ENCODE measurements at regions not wholly inside any gene's neighbourhood (a gene's known extent, or its start where the extent isn't known, plus 50 kb on each side); places are given as distances from the start of the nearest gene placed in this dataset.

GRCh38 chr10:33790521-33791271 lies 456.2 kb upstream of the NRP1 start:
- Mint-ChIP-seq H3K27ac (no peak overlapping the region), H3K4me3 (no peak overlapping the region), H3K36me3 (no peaks in the 10 kb centered on the region), H3K9me3 (peaks cover 0 to 14% (median 0%) of the 10 kb centered on the region in 7 donors), H3K4me1 (peaks cover 3% of the 10 kb centered on the region), H3K27me3 (ENCODE audit: low read depth in 3 of 3) (peaks cover 0 to 3% (median 0%) of the 10 kb centered on the region in 3 donors)
- Histone ChIP-seq H3K4me1 (ENCODE audit: control insufficient read depth in 1 of 2, insufficient read depth in 2 of 2, low read length in 2 of 2) (peaks cover 0 to 7% of the 10 kb centered on the region in 2 donors), H3K36me3 (replicated peaks in 1 of 2; ENCODE audit: control insufficient read depth in 1 of 2, insufficient read depth in 2 of 2, low read length in 2 of 2) (no peaks in the 10 kb centered on the region), H4K20me1 (ENCODE audit: insufficient read depth, low read length) (no peaks in the 10 kb centered on the region), H3K9me3 (replicated peaks in 1 of 2; ENCODE audit: control insufficient read depth in 1 of 2, insufficient read depth in 1 of 2, low read length in 2 of 2) (no peaks in the 10 kb centered on the region), H2AFZ (ENCODE audit: insufficient read depth, low read depth, low read length, poor library complexity, severe bottlenecking) (no peak overlapping the region), H3K27me3 (ENCODE audit: control insufficient read depth in 2 of 2, insufficient read depth in 2 of 2, low read length in 2 of 2) (no peaks in the 10 kb centered on the region), H3K9ac (ENCODE audit: insufficient read depth, low read length, poor library complexity, severe bottlenecking) (no peak overlapping the region), H3K79me2 (ENCODE audit: insufficient read depth, low read length) (no peaks in the 10 kb centered on the region), H3K4me2 (replicated peaks; ENCODE audit: extremely low read depth, low read length, poor library complexity, severe bottlenecking) (no peak overlapping the region), H3K27ac (ENCODE audit: low read depth in 1 of 2, low read length in 2 of 2) (no peak overlapping the region), H3K4me3 (replicated peaks in 1 of 3; ENCODE audit: low read depth in 2 of 3, low read length in 3 of 3) (no peak overlapping the region)
- no peak for TF ChIP-seq CTCF (IDR thresholded peaks at IDR 0.05)
- intact Hi-C loops (cut with micrococcal nuclease): no loop called here
- WGBS (ENCODE audit: insufficient coverage): 80% methylated on average over 5 of the region's 12 CpGs
- no peak for DNase-seq

DNA sequence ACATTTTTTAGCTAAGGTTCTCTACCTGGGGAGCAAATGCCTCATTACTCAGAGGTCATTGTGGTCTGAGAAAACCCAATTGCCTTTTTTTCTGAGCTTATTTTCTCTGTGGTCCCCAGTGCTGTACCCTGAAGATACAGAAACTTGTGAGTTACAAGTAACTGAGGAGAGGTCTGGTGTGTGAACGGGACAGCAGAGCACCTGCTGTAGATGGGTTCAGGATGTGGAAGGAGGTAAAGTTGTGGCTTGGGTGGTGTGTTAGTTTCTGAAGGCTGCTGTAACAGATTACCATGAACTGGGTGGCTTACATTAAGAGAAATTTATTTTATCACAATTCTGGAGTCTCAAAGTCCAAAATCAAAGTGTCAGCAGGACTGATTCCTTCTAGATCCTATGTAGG lies 449.1 kb upstream of the NRP1 start:
- H3K4me1 Mint-ChIP-seq: no peaks in the 10 kb centered on the region
- Histone ChIP-seq H3K9ac (ENCODE audit: insufficient read depth, low read length, poor library complexity, severe bottlenecking) (no peak overlapping the region), H3K27ac (ENCODE audit: low read depth in 1 of 2, low read length in 2 of 2) (no peak overlapping the region), H2AFZ (ENCODE audit: insufficient read depth, low read depth, low read length, poor library complexity, severe bottlenecking) (no peak overlapping the region), H3K9me3 (replicated peaks in 1 of 2; ENCODE audit: control insufficient read depth in 1 of 2, insufficient read depth in 1 of 2, low read length in 2 of 2) (no peaks in the 10 kb centered on the region), H3K4me1 (ENCODE audit: control insufficient read depth in 1 of 2, insufficient read depth in 2 of 2, low read length in 2 of 2) (no peaks in the 10 kb centered on the region), H3K27me3 (ENCODE audit: control insufficient read depth in 2 of 2, insufficient read depth in 2 of 2, low read length in 2 of 2) (no peaks in the 10 kb centered on the region), H4K20me1 (ENCODE audit: insufficient read depth, low read length) (no peaks in the 10 kb centered on the region), H3K4me3 (replicated peaks in 1 of 3; ENCODE audit: low read depth in 2 of 3, low read length in 3 of 3) (no peak overlapping the region), H3K36me3 (replicated peaks in 1 of 2; ENCODE audit: control insufficient read depth in 1 of 2, insufficient read depth in 2 of 2, low read length in 2 of 2) (no peaks in the 10 kb centered on the region), H3K79me2 (ENCODE audit: insufficient read depth, low read length) (no peaks in the 10 kb centered on the region), H3K4me2 (replicated peaks; ENCODE audit: extremely low read depth, low read length, poor library complexity, severe bottlenecking) (no peak overlapping the region)
- no CpG with 5 or more reads among the region's 1 CpG for WGBS (ENCODE audit: insufficient coverage)
- H3K27me3 Mint-ChIP-seq (ENCODE audit: low read depth in 3 of 3): peaks cover 0 to 2% (median 2%) of the 10 kb centered on the region in 3 donors
- no peak for TF ChIP-seq CTCF (IDR thresholded peaks at IDR 0.05)
- peaks cover 0 to 15% (median 2%) of the 10 kb centered on the region in 7 donors for H3K9me3 Mint-ChIP-seq
- DNase-seq: no peak
- intact Hi-C loops (cut with micrococcal nuclease): no loop called here
- no peak overlapping the region for H3K27ac Mint-ChIP-seq
- no peaks in the 10 kb centered on the region for H3K36me3 Mint-ChIP-seq
- no peak overlapping the region for H3K4me3 Mint-ChIP-seq

Data from CD14-positive monocyte (primary cell).